ENCODE measurements at regions not wholly inside any gene's neighbourhood (a gene's known extent, or its start where the extent isn't known, plus 50 kb on each side); places are given as distances from the start of the nearest gene placed in this dataset.
"Not testable (repeated sequence)": the region's sequence is repeated elsewhere in the genome, so short reads cannot be mapped to it uniquely, and the experiment has no call there.

GRCh38 chr20:48230216-48230615 lies 444.9 kb upstream of the SULF2 start:
- no peak for DNase-seq

- DNase-seq, result no peak
These were observed 442.1 kb upstream of the SULF2 start for GRCh38 chr20:48227381-48227780.

- no peak for DNase-seq
These were observed 441.4 kb upstream of the SULF2 start for GRCh38 chr20:48226642-48227041.

- no peak for DNase-seq
These were observed 439.3 kb upstream of the SULF2 start for GRCh38 chr20:48224533-48225050.

- DNase-seq, result no peak
These were observed 438.4 kb upstream of the SULF2 start for GRCh38 chr20:48223715-48224114.

GRCh38 chr20:48222595-48223180 lies 437.4 kb upstream of the SULF2 start:
- no peak for DNase-seq

- DNase-seq, result no peak
These were observed 434.9 kb upstream of the SULF2 start for GRCh38 chr20:48220033-48220633.

GRCh38 chr20:48219306-48219705 lies 434.0 kb upstream of the SULF2 start:
- no peak for DNase-seq

- DNase-seq, result no peak
These were observed 431.9 kb upstream of the SULF2 start for GRCh38 chr20:48217190-48217589.

- no peak for DNase-seq
These were observed 430.3 kb upstream of the SULF2 start for GRCh38 chr20:48215536-48215935.

- DNase-seq, result no peak
These were observed 429.3 kb upstream of the SULF2 start for GRCh38 chr20:48214601-48215000.

- DNase-seq, result not testable (repeated sequence)
These were observed 428.4 kb upstream of the SULF2 start for GRCh38 chr20:48213635-48214034.

GRCh38 chr20:48212806-48213509 lies 427.7 kb upstream of the SULF2 start:
- DNase-seq, result no peak

GRCh38 chr20:48211847-48212246 lies 426.6 kb upstream of the SULF2 start:
- DNase-seq, result no peak

- no peak for DNase-seq
These were observed 426.0 kb upstream of the SULF2 start for GRCh38 chr20:48211238-48211637.

- DNase-seq, result no peak
These were observed 425.1 kb upstream of the SULF2 start for GRCh38 chr20:48210111-48211027.

GRCh38 chr20:48209102-48209501 lies 423.8 kb upstream of the SULF2 start:
- DNase-seq, result no peak

- DNase-seq, result no peak
These were observed 422.9 kb upstream of the SULF2 start for GRCh38 chr20:48208176-48208575.

- no peak for DNase-seq
These were observed 422.2 kb upstream of the SULF2 start for GRCh38 chr20:48207505-48207904.

GRCh38 chr20:48205786-48206185 lies 420.5 kb upstream of the SULF2 start:
- DNase-seq, result no peak

- no peak for DNase-seq
These were observed 420.1 kb upstream of the SULF2 start for GRCh38 chr20:48205281-48205782.

GRCh38 chr20:48204499-48204898 lies 419.2 kb upstream of the SULF2 start:
- DNase-seq, result no peak
